ENCODE measurements at regions not wholly inside any gene's neighbourhood (a gene's known extent, or its start where the extent isn't known, plus 50 kb on each side); places are given as distances from the start of the nearest gene placed in this dataset.

DNA sequence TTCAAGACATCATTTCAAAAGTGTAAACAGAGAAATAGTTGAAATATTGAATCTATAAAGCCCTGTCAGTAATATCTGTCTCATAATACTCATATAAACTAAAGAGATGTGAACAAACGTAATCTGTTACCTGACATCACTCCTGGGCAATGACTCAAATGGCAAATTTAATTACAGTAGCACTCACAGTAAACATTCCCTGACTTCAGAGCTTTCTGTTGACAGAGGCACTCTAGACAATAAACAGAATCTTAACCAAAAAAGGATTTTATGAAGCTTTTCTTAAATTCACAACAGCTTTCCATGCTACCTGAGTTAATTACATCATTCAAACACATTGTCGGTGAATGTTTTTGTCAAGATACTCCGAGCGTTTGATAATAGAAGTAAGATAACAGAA is 128.1 kb upstream of the PDE1A start:
- CTCF ChIA-PET = no interaction called here
- H3K27ac ChIP-seq = no peak overlapping the region
- WGBS (ENCODE audit: missing lambda C conversion rate) = 68% methylated on average over 4 of the region's 4 CpGs
- DNase-seq (ENCODE audit: low read depth in 1 of 2, low spot score in 1 of 2) (peak in 1 of 2 experiments; percentile 8), FAIRE-seq (no peak), ATAC-seq (no peak)
- H3K4me1 ChIP-seq = peaks cover 9% of the 10 kb centered on the region; the same call in 1 of the 3 replicates
- POLR2A ChIA-PET = no interaction called here
- H3K4me3 ChIP-seq = no peak overlapping the region
- no peak overlapping the region for H3K4me2 ChIP-seq
- no peaks in the 10 kb centered on the region for H3K9me3 ChIP-seq
- TF ChIP-seq KDM5A (IDR thresholded peaks at IDR 0.05) (no peak), HOXB5 (CRISPR knock-in tag; IDR thresholded peaks at IDR 0.05) (no peak), EHF (CRISPR knock-in tag; IDR thresholded peaks at IDR 0.05) (no peak)

DNA sequence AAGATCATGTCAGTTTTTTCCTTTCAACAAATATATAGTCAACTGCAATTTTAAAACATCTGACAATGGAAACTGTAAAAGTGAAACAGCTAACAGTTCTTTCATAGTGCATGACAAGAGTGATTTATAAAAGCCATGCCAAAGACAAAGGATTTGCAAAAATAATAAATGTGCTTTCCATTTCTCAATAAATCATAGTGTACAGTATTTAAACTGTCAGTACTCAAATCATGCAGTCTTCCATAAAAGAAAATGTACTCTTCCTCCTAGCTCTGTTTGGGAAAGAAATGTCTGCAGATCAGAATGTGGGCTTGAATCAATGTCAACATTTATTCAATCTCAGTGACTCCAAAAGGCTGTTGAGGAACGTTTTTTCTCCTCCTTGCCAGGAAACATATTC is 131.7 kb upstream of the PDE1A start:
- TF ChIP-seq TP53 (CRISPR knock-in tag; IDR thresholded peaks at IDR 0.05) = no peak
- no peak for TF ChIP-seq ESRRA (IDR thresholded peaks at IDR 0.05; ENCODE audit: borderline replicate concordance, low read length)
- TF ChIP-seq ZSCAN20 (CRISPR knock-in tag; IDR thresholded peaks at IDR 0.05) = no peak
- TF ChIP-seq, protein P1, sequence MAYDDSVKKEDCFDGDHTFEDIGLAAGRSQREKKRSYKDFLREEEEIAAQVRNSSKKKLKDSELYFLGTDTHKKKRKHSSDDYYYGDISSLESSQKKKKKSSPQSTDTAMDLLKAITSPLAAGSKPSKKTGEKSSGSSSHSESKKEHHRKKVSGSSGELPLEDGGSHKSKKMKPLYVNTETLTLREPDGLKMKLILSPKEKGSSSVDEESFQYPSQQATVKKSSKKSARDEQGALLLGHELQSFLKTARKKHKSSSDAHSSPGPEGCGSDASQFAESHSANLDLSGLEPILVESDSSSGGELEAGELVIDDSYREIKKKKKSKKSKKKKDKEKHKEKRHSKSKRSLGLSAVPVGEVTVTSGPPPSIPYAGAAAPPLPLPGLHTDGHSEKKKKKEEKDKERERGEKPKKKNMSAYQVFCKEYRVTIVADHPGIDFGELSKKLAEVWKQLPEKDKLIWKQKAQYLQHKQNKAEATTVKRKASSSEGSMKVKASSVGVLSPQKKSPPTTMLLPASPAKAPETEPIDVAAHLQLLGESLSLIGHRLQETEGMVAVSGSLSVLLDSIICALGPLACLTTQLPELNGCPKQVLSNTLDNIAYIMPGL (CRISPR knock-in tag; IDR thresholded peaks at IDR 0.05; ENCODE audit: borderline replicate concordance) = no peak
- TF ChIP-seq, protein P2, sequence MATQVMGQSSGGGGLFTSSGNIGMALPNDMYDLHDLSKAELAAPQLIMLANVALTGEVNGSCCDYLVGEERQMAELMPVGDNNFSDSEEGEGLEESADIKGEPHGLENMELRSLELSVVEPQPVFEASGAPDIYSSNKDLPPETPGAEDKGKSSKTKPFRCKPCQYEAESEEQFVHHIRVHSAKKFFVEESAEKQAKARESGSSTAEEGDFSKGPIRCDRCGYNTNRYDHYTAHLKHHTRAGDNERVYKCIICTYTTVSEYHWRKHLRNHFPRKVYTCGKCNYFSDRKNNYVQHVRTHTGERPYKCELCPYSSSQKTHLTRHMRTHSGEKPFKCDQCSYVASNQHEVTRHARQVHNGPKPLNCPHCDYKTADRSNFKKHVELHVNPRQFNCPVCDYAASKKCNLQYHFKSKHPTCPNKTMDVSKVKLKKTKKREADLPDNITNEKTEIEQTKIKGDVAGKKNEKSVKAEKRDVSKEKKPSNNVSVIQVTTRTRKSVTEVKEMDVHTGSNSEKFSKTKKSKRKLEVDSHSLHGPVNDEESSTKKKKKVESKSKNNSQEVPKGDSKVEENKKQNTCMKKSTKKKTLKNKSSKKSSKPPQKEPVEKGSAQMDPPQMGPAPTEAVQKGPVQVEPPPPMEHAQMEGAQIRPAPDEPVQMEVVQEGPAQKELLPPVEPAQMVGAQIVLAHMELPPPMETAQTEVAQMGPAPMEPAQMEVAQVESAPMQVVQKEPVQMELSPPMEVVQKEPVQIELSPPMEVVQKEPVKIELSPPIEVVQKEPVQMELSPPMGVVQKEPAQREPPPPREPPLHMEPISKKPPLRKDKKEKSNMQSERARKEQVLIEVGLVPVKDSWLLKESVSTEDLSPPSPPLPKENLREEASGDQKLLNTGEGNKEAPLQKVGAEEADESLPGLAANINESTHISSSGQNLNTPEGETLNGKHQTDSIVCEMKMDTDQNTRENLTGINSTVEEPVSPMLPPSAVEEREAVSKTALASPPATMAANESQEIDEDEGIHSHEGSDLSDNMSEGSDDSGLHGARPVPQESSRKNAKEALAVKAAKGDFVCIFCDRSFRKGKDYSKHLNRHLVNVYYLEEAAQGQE (IDR thresholded peaks at IDR 0.05) = no peak
- TF ChIP-seq RFX5 (IDR thresholded peaks at IDR 0.05) = no peak
- no peak for TF ChIP-seq FOSB (CRISPR knock-in tag; IDR thresholded peaks at IDR 0.05)
- TF ChIP-seq EHMT2 (IDR thresholded peaks at IDR 0.05; ENCODE audit: low read depth) = no peak
- no peak for TF ChIP-seq ZNF302 (CRISPR knock-in tag; IDR thresholded peaks at IDR 0.05)
- TF ChIP-seq RNF2 (IDR thresholded peaks at IDR 0.05; ENCODE audit: borderline replicate concordance, low read depth) = no peak
- TF ChIP-seq NR3C1 (IDR thresholded peaks at IDR 0.05) = no peak
- TF ChIP-seq FOSL2 (IDR thresholded peaks at IDR 0.05) = no peak
- no peak for TF ChIP-seq FOSL2 (CRISPR knock-in tag; IDR thresholded peaks at IDR 0.05)
- no peak for TF ChIP-seq SREBF2 (IDR thresholded peaks at IDR 0.05)
- H3K9me3 ChIP-seq = no peaks in the 10 kb centered on the region
- no peak overlapping the region for H3K27ac ChIP-seq
- DNase-seq (ENCODE audit: low read depth in 1 of 2, low spot score in 1 of 2) (no peak), ATAC-seq (no peak), FAIRE-seq (no peak)
- CTCF ChIA-PET = interaction anchor here (1.6 kb wide), 1 partner anchor 373 kb away, joined by 4 read pairs; no protein-coding TSS in a partner anchor
- POLR2A ChIA-PET = no interaction called here
- peaks cover 9% of the 10 kb centered on the region; the same call in 1 of the 3 replicates for H3K4me1 ChIP-seq
- H3K4me2 ChIP-seq = 0 out of 3 replicates have a peak overlapping the region, but pooled peaks have one; percentile 8
- no peak overlapping the region for H3K4me3 ChIP-seq
- 0% methylated on average over 1 of the region's 1 CpG for WGBS (ENCODE audit: missing lambda C conversion rate)

DNA sequence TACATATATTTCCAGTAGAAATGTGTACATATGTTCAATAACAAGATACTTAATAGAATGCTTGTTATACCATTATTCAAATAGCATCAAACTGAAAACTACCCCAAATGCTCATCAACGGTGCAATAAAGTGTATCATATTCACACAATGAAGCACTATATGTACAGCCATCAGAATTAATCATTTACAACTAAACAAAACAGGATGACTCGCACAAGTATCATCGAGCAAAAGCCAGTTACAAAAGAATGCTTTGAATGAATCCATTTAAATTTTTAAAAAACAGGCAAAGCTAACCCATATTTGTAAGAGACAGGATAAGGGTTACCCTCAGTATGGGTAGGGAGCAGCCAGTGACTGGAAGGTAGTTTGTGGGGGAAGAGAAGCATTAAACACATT is 132.8 kb upstream of the PDE1A start:
- Histone ChIP-seq H3K4me2 (no peak overlapping the region), H3K27ac (no peak overlapping the region; a peak in 1 of 6 replicates), H3K4me3 (no peak overlapping the region), H3K9me3 (no peaks in the 10 kb centered on the region), H3K4me1 (peaks cover 9% of the 10 kb centered on the region; the same call in 1 of the 3 replicates)
- DNase-seq (ENCODE audit: low read depth in 1 of 2, low spot score in 1 of 2) = no peak
- 12% methylated on average over 3 of the region's 3 CpGs for WGBS (ENCODE audit: missing lambda C conversion rate)
- ChIA-PET POLR2A (no interaction called here), CTCF (no interaction called here)
- ATAC-seq = no peak
- TF ChIP-seq ZFP36 (IDR thresholded peaks at IDR 0.05; ENCODE audit: borderline replicate concordance, partially characterized antibody) = no peak
- TF ChIP-seq, protein P3, sequence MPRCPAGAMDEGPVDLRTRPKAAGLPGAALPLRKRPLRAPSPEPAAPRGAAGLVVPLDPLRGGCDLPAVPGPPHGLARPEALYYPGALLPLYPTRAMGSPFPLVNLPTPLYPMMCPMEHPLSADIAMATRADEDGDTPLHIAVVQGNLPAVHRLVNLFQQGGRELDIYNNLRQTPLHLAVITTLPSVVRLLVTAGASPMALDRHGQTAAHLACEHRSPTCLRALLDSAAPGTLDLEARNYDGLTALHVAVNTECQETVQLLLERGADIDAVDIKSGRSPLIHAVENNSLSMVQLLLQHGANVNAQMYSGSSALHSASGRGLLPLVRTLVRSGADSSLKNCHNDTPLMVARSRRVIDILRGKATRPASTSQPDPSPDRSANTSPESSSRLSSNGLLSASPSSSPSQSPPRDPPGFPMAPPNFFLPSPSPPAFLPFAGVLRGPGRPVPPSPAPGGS (IDR thresholded peaks at IDR 0.05) = no peak
- TF ChIP-seq RCOR1 (IDR thresholded peaks at IDR 0.05; ENCODE audit: low read depth, low read length) = no peak
- TF ChIP-seq, protein P4, sequence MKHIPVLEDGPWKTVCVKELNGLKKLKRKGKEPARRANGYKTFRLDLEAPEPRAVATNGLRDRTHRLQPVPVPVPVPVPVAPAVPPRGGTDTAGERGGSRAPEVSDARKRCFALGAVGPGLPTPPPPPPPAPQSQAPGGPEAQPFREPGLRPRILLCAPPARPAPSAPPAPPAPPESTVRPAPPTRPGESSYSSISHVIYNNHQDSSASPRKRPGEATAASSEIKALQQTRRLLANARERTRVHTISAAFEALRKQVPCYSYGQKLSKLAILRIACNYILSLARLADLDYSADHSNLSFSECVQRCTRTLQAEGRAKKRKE (CRISPR knock-in tag; IDR thresholded peaks at IDR 0.05; ENCODE audit: low read depth) = no peak
- no peak for TF ChIP-seq MAZ (IDR thresholded peaks at IDR 0.05; ENCODE audit: borderline replicate concordance, low read depth, low read length)
- TF ChIP-seq RAD21 (conservative IDR thresholded peaks at IDR 0.05 in 1 of 2, IDR thresholded peaks at IDR 0.05 in 1 of 2) = no peak
- no peak for TF ChIP-seq EHMT2 (IDR thresholded peaks at IDR 0.05; ENCODE audit: low read depth)
- no peak for TF ChIP-seq EP300 (IDR thresholded peaks at IDR 0.05)
- TF ChIP-seq CHD2 (IDR thresholded peaks at IDR 0.05; ENCODE audit: low read length, partially characterized antibody) = no peak
- no peak for FAIRE-seq
